ENCODE measurements at regions not wholly inside any gene's neighbourhood (a gene's known extent, or its start where the extent isn't known, plus 50 kb on each side); places are given as distances from the start of the nearest gene placed in this dataset.
"Not testable (repeated sequence)": the region's sequence is repeated elsewhere in the genome, so short reads cannot be mapped to it uniquely, and the experiment has no call there.

GRCh38 chr20:51923633-51924032, 121.3 kb upstream of the SALL4 start:
- Histone ChIP-seq H3K27me3 (no peaks in the 10 kb centered on the region), H3K4me3 (no peak overlapping the region), H3K36me3 (no peaks in the 10 kb centered on the region), H3K4me1 (no peaks in the 10 kb centered on the region), H3K27ac (no peak overlapping the region), H3K9me3 (no peaks in the 10 kb centered on the region)
- no peak for TF ChIP-seq CTCF (IDR thresholded peaks at IDR 0.05)
- no peak for DNase-seq (ENCODE audit: low spot score)

- not testable (repeated sequence) for H3K4me3 ChIP-seq; H3K36me3 ChIP-seq; H3K27me3 ChIP-seq; H3K27ac ChIP-seq; DNase-seq (ENCODE audit: low spot score); H3K9me3 ChIP-seq; H3K4me1 ChIP-seq
These were observed 120.5 kb upstream of the SALL4 start for GRCh38 chr20:51922812-51923211.

DNA sequence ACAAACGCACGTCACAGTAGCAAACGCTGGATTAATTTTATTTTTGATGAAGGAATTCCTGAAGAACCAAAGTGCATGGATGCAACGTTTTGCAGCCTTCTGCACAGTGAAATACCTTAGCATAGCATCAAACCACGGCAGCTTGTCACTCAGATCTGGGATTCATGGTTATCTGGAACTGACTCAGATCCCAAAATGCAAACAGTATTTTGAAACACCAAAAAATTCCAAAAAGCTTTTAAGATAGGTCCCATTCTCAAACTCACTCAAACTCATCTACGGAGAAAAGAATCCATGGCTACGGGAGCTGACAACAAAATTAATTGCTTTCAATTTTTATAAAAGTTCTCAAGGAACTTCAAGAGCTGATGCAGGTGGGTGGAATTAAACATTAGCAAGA, 116.2 kb upstream of the SALL4 start:
- TF ChIP-seq CTCF (IDR thresholded peaks at IDR 0.05): no peak
- no peaks in the 10 kb centered on the region for H3K9me3 ChIP-seq

DNA sequence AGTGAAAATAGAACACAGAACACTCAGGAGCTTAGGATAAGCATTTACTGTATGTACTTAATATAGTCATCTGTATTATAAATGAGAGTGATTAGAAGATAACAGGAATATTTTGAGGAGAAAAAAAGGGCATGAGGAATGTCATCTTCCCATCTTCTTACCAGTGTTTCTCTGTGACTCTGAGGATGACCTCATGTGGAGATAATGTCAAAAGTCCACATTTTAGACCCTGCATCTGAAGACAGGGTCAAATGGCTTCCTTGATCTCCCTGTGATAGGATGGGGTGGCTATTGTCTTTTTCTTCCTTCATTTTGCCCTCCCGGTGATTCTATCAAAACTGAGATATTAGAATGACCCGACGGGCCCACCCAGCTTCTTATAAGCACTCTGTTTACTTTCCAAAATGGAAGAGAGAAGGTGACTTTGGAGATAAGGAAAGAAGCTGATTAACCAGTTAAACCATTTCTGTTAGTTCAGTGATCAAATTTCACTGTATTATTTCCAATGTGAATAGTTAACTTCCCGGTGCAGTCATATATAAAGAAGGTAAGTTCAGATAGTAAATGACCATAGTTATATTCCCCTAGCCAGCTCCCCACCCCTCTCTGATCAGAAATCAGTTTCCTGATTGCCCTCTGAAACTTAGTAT, 115.7 kb upstream of the SALL4 start:
- no peak for TF ChIP-seq CTCF (IDR thresholded peaks at IDR 0.05)
- Histone ChIP-seq H3K36me3 (no peaks in the 10 kb centered on the region), H3K4me1 (no peaks in the 10 kb centered on the region), H3K4me3 (no peak overlapping the region), H3K27me3 (no peaks in the 10 kb centered on the region), H3K27ac (no peak overlapping the region), H3K9me3 (no peaks in the 10 kb centered on the region)
- DNase-seq (ENCODE audit: low spot score): no peak

More for the DNA sequence above, 116.2 kb upstream of the SALL4 start:
- Histone ChIP-seq H3K27me3 (no peaks in the 10 kb centered on the region), H3K4me1 (no peaks in the 10 kb centered on the region), H3K36me3 (no peaks in the 10 kb centered on the region), H3K4me3 (no peak overlapping the region), H3K27ac (no peak overlapping the region)
- DNase-seq (ENCODE audit: low spot score): no peak

DNA sequence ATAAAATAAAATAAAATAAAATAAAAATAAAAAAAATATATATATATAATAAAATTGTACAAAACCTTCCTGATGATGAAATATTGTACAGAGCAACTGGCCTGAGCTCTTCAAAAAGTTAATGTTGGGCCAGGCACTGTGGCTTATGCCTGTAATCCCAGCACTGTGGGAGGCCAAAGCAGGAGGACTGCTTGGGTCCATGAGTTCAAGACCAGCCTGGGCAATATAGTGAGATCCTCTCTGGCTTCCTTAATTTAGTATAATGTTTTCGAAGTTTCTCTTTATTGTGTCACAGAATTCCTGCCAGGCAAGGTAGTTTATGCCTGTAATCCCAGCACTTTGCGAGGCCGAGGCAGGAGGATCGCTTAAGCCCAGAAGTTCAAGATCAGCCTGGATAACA, 113.9 kb upstream of the SALL4 start:
- no peak for TF ChIP-seq CTCF (IDR thresholded peaks at IDR 0.05)
- Histone ChIP-seq H3K27ac (no peak overlapping the region), H3K4me1 (no peaks in the 10 kb centered on the region), H3K27me3 (no peaks in the 10 kb centered on the region), H3K36me3 (no peaks in the 10 kb centered on the region), H3K4me3 (no peak overlapping the region), H3K9me3 (no peaks in the 10 kb centered on the region)
- DNase-seq (ENCODE audit: low spot score): no peak

GRCh38 chr20:51914758-51915157, 112.4 kb upstream of the SALL4 start:
- Histone ChIP-seq H3K4me1 (no peaks in the 10 kb centered on the region), H3K27ac (no peak overlapping the region), H3K9me3 (no peaks in the 10 kb centered on the region), H3K36me3 (no peaks in the 10 kb centered on the region), H3K4me3 (no peak overlapping the region), H3K27me3 (no peaks in the 10 kb centered on the region)
- DNase-seq (ENCODE audit: low spot score): no peak
- no peak for TF ChIP-seq CTCF (IDR thresholded peaks at IDR 0.05)
